GM19351 (cell line): ENCODE measurements at regions not wholly inside any gene's neighbourhood (a gene's known extent, or its start where the extent isn't known, plus 50 kb on each side); places are given as distances from the start of the nearest gene placed in this dataset.
"Not testable (repeated sequence)": the region's sequence is repeated elsewhere in the genome, so short reads cannot be mapped to it uniquely, and the experiment has no call there.

ENCODE experiments used
- ATAC-seq: cut with Tn5 transposase; IDR thresholded peaks from one replicate; pipeline ENCODE4 v1.9.1; 2021; ENCODE audit warnings: mild to moderate bottlenecking, moderate library complexity; ENCODE audit not compliant: unreplicated experiment

- not testable (repeated sequence) for ATAC-seq
These were observed 1135.1 kb upstream of the DIAPH2 start for GRCh38 chrX:95549552-95549951.

GRCh38 chrX:95585321-95585720, 1099.3 kb upstream of the DIAPH2 start:
- no peak for ATAC-seq

- no peak for ATAC-seq
These were observed 1072.3 kb upstream of the DIAPH2 start for GRCh38 chrX:95612350-95612749.

GRCh38 chrX:95622200-95622599, 1062.4 kb upstream of the DIAPH2 start:
- ATAC-seq, result no peak

GRCh38 chrX:95626748-95627147, 1057.9 kb upstream of the DIAPH2 start:
- ATAC-seq, result no peak

- ATAC-seq, result no peak
These were observed 1055.8 kb upstream of the DIAPH2 start for GRCh38 chrX:95628796-95629195.

- no peak for ATAC-seq
These were observed 1054.9 kb upstream of the DIAPH2 start for GRCh38 chrX:95629737-95630136.

- no peak for ATAC-seq
These were observed 1044.4 kb upstream of the DIAPH2 start for GRCh38 chrX:95640226-95640625.

GRCh38 chrX:95645738-95646137, 1038.9 kb upstream of the DIAPH2 start:
- ATAC-seq, result no peak

GRCh38 chrX:95662200-95662599, 1022.4 kb upstream of the DIAPH2 start:
- ATAC-seq, result no peak

- ATAC-seq, result no peak
These were observed 1018.6 kb upstream of the DIAPH2 start for GRCh38 chrX:95666056-95666455.

GRCh38 chrX:95675011-95675410, 1009.6 kb upstream of the DIAPH2 start:
- no peak for ATAC-seq

GRCh38 chrX:95675794-95676193, 1008.8 kb upstream of the DIAPH2 start:
- ATAC-seq, result no peak

- no peak for ATAC-seq
These were observed 1006.0 kb upstream of the DIAPH2 start for GRCh38 chrX:95678679-95679078.

- no peak for ATAC-seq
These were observed 991.3 kb upstream of the DIAPH2 start for GRCh38 chrX:95693365-95693764.

- ATAC-seq, result no peak
These were observed 980.9 kb upstream of the DIAPH2 start for GRCh38 chrX:95703696-95704095.

- no peak for ATAC-seq
These were observed 967.8 kb upstream of the DIAPH2 start for GRCh38 chrX:95716841-95717240.

- no peak for ATAC-seq
These were observed 965.9 kb upstream of the DIAPH2 start for GRCh38 chrX:95718746-95719145.

GRCh38 chrX:95721011-95721410, 963.6 kb upstream of the DIAPH2 start:
- ATAC-seq, result no peak

- ATAC-seq, result no peak
These were observed 956.2 kb upstream of the DIAPH2 start for GRCh38 chrX:95728446-95728845.

GRCh38 chrX:95729401-95729800, 955.2 kb upstream of the DIAPH2 start:
- no peak for ATAC-seq

GRCh38 chrX:95733426-95733825, 951.2 kb upstream of the DIAPH2 start:
- ATAC-seq, result no peak

- ATAC-seq, result no peak
These were observed 930.2 kb upstream of the DIAPH2 start for GRCh38 chrX:95754411-95754810.

- no peak for ATAC-seq
These were observed 924.3 kb upstream of the DIAPH2 start for GRCh38 chrX:95760356-95760755.
